Tibial artery (tissue), 4 donors: ENCODE measurements at regions not wholly inside any gene's neighbourhood (a gene's known extent, or its start where the extent isn't known, plus 50 kb on each side); places are given as distances from the start of the nearest gene placed in this dataset.

ENCODE experiments used
- DNase-seq, 2 donors: peaks; one replicate each; pipeline ENCODE4 v3.0.0-alpha.2; 2019
- H3K27ac ChIP-seq, 2 donors: fragments of 200-600 bp; sonication (generic) in 1 of 2; 1 replicate in 1 of 2; 2 replicates in 1 of 2; pipeline ENCODE4 v1.5.1; 2018 to 2019; ENCODE audit warnings: mild to moderate bottlenecking in 1 of 2
- H3K27me3 ChIP-seq, 2 donors: fragments of 200-600 bp; sonication (generic) in 1 of 2; one replicate each; pipeline versions ENCODE4 v1.5.1 to v1.6.0; 2016 to 2019
- H3K36me3 ChIP-seq, 3 donors: fragments of 200-600 bp; sonication (generic) in 2 of 3; one replicate each; pipeline ENCODE4 v1.5.1; 2016 to 2019; ENCODE audit warnings: mild to moderate bottlenecking in 2 of 3
- H3K4me1 ChIP-seq, 4 donors: fragments of 200-600 bp; sonication (generic) in 2 of 4; 1 replicate in 3 of 4; 2 replicates in 1 of 4; pipeline ENCODE4 v1.5.1; 2016 to 2019
- H3K4me3 ChIP-seq, 2 donors: fragments of 200-600 bp; sonication (generic) in 1 of 2; 1 replicate in 1 of 2; 2 replicates in 1 of 2; pipeline ENCODE4 v1.5.1; 2018 to 2019; ENCODE audit warnings: mild to moderate bottlenecking in 2 of 2
- H3K9me3 ChIP-seq, 3 donors: fragments of 200-600 bp; sonication (generic) in 1 of 3; one replicate each; pipeline ENCODE4 v1.5.1; 2016 to 2019
- CTCF ChIP-seq, 2 experiments: fragments of 200-600 bp in 1 of 2; fragments of 450-650 bp in 1 of 2; IDR thresholded peaks; one replicate each; pipeline ENCODE4 v1.5.1; 2017 to 2019; ENCODE audit warnings: antibody characterized with exemption in 2 of 2, mild to moderate bottlenecking in 1 of 2, moderate library complexity in 1 of 2
- intact Hi-C: fragments of 100-400 bp; cut with DNase I; formaldehyde crosslinking; loops from one replicate; pipeline ENCODE4 v1.15.0; 2023; ENCODE audit warnings: low total_unique reads

DNA sequence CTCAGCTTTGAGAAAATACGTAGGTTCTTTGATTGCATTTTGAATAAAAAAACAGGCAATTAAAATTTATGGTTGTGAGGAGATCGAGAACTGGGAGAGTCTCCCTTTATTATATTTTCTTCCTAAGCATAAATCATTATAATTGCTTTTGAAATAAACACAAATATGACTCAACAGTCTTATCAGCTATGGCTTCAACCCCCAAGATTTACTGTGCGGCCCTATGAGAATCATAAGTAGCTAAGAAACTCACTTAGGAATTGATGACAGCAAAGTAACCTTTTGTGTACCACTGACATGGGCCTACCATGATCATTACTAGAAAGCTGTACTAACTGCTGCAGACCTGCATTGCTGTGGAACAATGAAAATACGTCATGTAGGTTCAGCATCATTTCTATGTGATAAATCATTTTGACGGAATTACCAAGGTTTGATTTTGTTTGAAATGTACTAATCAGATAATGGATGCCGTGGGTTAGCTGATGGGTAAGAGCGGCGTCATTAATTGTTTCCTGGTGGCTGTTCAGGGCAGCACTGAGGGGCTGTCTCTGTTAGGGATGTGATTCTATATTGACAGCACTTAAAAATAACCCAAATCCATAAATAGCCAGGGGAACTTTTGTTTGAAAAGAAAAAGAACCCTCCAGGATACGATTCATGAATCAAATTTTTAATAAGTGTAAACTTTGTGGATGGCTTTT, 51.5 kb upstream of the GPRIN3 start:
- Histone ChIP-seq H3K27me3 (no peaks in the 10 kb centered on the region), H3K27ac (no peak overlapping the region), H3K4me3 (no peak overlapping the region), H3K4me1 (no peaks in the 10 kb centered on the region), H3K36me3 (no peaks in the 10 kb centered on the region), H3K9me3 (no peaks in the 10 kb centered on the region)
- intact Hi-C loops, result no loop called here
- no peak for DNase-seq
- no peak for TF ChIP-seq CTCF (IDR thresholded peaks at IDR 0.05)

GRCh38 chr4:89357787-89358186, 50.2 kb upstream of the GPRIN3 start:
- H3K27me3 ChIP-seq, result no peaks in the 10 kb centered on the region
- intact Hi-C loops, result no loop called here
- H3K9me3 ChIP-seq, result no peaks in the 10 kb centered on the region
- H3K27ac ChIP-seq, result no peak overlapping the region
- H3K4me3 ChIP-seq, result no peak overlapping the region
- no peak for DNase-seq
- H3K36me3 ChIP-seq, result no peaks in the 10 kb centered on the region
- no peak for TF ChIP-seq CTCF (IDR thresholded peaks at IDR 0.05)
- no peaks in the 10 kb centered on the region for H3K4me1 ChIP-seq
